ENCODE measurements at regions not wholly inside any gene's neighbourhood (a gene's known extent, or its start where the extent isn't known, plus 50 kb on each side); places are given as distances from the start of the nearest gene placed in this dataset.

DNA sequence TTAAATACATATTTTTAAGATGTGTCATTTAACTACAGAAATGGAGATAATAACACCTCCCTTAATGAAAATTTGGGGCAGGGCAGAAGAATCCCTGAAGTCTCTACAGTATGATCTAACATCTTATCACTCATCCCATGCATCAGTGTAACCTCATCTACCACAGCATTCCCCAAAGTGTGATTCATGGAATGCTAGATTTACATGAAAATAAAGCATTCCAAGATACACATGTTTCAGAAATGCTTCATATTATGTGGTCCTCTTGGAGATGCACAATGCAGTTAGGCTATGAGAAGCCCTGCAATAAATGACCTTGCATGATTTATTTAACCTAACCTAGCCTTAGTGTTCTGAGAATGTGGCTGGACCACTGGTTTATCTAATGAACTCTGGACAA, 166.9 kb upstream of the SYT6 start:
- Histone ChIP-seq H2AK5ac (ENCODE audit: low read depth, low read length) (no peak overlapping the region), H2AFZ (replicated peaks; ENCODE audit: low read length, poor library complexity) (no peak overlapping the region), H3K9me3 (ENCODE audit: control insufficient read depth, insufficient read depth, low read length) (no peaks in the 10 kb centered on the region), H4K91ac (ENCODE audit: insufficient read depth, low read depth, low read length) (no peak overlapping the region), H3K4me1 (ENCODE audit: control insufficient read depth, insufficient read depth, low read length) (peaks cover 5% of the 10 kb centered on the region), H3K14ac (replicated peaks; ENCODE audit: low read depth, low read length) (peak overlapping the region; percentile 83; the same call in 1 of the 2 replicates), H3K18ac (ENCODE audit: low read depth, low read length) (no peak overlapping the region; the same call in 1 of the 2 replicates), H3K27ac (ENCODE audit: insufficient read depth, low read length) (no peak overlapping the region), H2BK120ac (ENCODE audit: low read depth, low read length) (peak overlapping the region; percentile 92; the same call in 1 of the 2 replicates), H2BK15ac (ENCODE audit: low read depth, low read length) (no peak overlapping the region), H2BK20ac (ENCODE audit: low read depth, low read length) (peak overlapping the region; percentile 58), H3K23ac (ENCODE audit: low read depth, low read length) (no peak overlapping the region), H2BK5ac (ENCODE audit: low read depth, low read length, poor library complexity, severe bottlenecking) (peak overlapping the region; percentile 66), H2AK9ac (replicated peaks; ENCODE audit: low read depth, low read length, poor library complexity) (no peak overlapping the region), H3K4me2 (ENCODE audit: low read depth, low read length) (peak overlapping the region; percentile 36; the same call in 1 of the 2 replicates), H3K36me3 (ENCODE audit: control insufficient read depth, insufficient read depth, low read length) (no peaks in the 10 kb centered on the region), H3K27me3 (ENCODE audit: control insufficient read depth, insufficient read depth, low read length) (no peaks in the 10 kb centered on the region), H3K4ac (ENCODE audit: low read depth, low read length) (0 out of 2 replicates have a peak overlapping the region, but pooled peaks have one; percentile 88), H3K9me1 (ENCODE audit: insufficient read depth, low read length) (peaks cover 9% of the 10 kb centered on the region), H4K20me1 (ENCODE audit: insufficient read depth, low read length) (no peaks in the 10 kb centered on the region), H4K5ac (ENCODE audit: low read depth, low read length) (no peak overlapping the region), H3K56ac (ENCODE audit: extremely low read depth, insufficient read depth, low read length) (no peak overlapping the region), H3K79me1 (ENCODE audit: low read depth in 1 of 2, low read length in 2 of 2) (no peaks in the 10 kb centered on the region), H4K8ac (ENCODE audit: low read depth in 2 of 2, low read length in 2 of 2) (no peak overlapping the region), H3K4me3 (ENCODE audit: insufficient read depth, low read depth, low read length) (no peak overlapping the region), H3K9ac (ENCODE audit: low read depth, low read length) (no peak overlapping the region)
- TF ChIP-seq FOS (IDR thresholded peaks at IDR 0.05; ENCODE audit: low read depth, low read length): peak; percentile 84
- TF ChIP-seq MAFK (IDR thresholded peaks at IDR 0.05; ENCODE audit: low read depth, low read length): no peak
- peak; percentile 16; the same call in 1 of the 2 replicates for TF ChIP-seq CEBPB (IDR thresholded peaks at IDR 0.05; ENCODE audit: low read depth, low read length)
- TF ChIP-seq, protein P1, sequence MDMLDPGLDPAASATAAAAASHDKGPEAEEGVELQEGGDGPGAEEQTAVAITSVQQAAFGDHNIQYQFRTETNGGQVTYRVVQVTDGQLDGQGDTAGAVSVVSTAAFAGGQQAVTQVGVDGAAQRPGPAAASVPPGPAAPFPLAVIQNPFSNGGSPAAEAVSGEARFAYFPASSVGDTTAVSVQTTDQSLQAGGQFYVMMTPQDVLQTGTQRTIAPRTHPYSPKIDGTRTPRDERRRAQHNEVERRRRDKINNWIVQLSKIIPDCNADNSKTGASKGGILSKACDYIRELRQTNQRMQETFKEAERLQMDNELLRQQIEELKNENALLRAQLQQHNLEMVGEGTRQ (IDR thresholded peaks at IDR 0.05; ENCODE audit: low read depth, low read length): no peak
- TF ChIP-seq MAZ (IDR thresholded peaks at IDR 0.05; ENCODE audit: borderline replicate concordance, low read depth, low read length): no peak
- TF ChIP-seq RCOR1 (IDR thresholded peaks at IDR 0.05; ENCODE audit: insufficient replicate concordance, low read length): peak; percentile 88
- peak; percentile 52; the same call in 1 of the 2 replicates for TF ChIP-seq BHLHE40 (IDR thresholded peaks at IDR 0.05; ENCODE audit: low read depth, low read length)
- CTCF ChIA-PET: interaction anchor here (0.6 to 1.3 kb wide), 3 partner anchors 11 to 181 kb away, joined by 3 to 8 read pairs (median 3); no protein-coding TSS in a partner anchor
- in situ Hi-C loops (cut with MboI; ENCODE audit: low sequenced_read_pairs): no loop called here
- intact Hi-C loops (cut with micrococcal nuclease): loop anchor here (1.0 kb wide), 1 partner anchor 341 kb away; the partner anchor contains the start of gene OLFML3
- dilution Hi-C loops (cut with HindIII; ENCODE audit: low sequenced_read_pairs, unreplicated experiment): no loop called here
- ATAC-seq (ENCODE audit: low read depth) (peak; percentile 91), DNase-seq (peak; percentile 95)
- POLR2A ChIA-PET (ENCODE audit: unreplicated experiment): no interaction called here
- no TSS peak for BruUV-seq (replicated peaks)

Measured in IMR-90 (cell line).